ENCODE measurements at regions not wholly inside any gene's neighbourhood (a gene's known extent, or its start where the extent isn't known, plus 50 kb on each side); places are given as distances from the start of the nearest gene placed in this dataset.

DNA sequence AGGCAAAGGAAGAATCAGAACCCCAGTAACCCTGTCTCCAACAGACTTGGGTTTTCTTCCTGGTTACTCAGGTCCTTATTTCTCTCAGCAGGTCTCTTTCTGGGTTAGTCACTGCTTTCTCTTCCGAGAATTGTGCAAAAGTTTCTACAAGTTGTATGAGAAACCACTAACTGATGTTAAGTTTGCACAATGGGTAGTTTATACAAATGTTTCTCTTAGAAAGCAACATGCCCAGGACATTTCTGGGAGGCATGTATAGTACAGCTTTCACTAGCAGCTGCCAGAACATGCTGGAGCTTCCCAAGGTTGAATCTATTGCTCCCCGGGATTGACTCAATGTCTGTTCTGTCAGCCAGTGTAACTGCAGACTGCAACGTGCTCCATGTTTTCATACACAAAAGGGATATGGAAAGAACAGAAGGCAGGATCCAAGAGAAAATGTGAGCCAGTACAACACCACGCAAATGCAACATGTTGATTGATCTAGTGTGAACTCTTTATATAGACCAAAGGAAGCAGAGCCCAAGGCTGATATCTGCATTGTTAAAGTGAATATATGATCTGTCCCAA lies 887.8 kb downstream of the MCTP2 start:
- no peak overlapping the region for H3K4me3 ChIP-seq (ENCODE audit: insufficient read length, low read depth)
- TF ChIP-seq YY1 (IDR thresholded peaks at IDR 0.05; ENCODE audit: insufficient read depth, insufficient read length) = no peak
- no peak for TF ChIP-seq ZNF274 (IDR thresholded peaks at IDR 0.05; ENCODE audit: low read depth, low read length)
- TF ChIP-seq SUZ12 (IDR thresholded peaks at IDR 0.05; ENCODE audit: extremely low read depth, insufficient read depth, insufficient read length) = no peak
- H3K27me3 ChIP-seq (ENCODE audit: insufficient read depth, insufficient read length) = no peaks in the 10 kb centered on the region
- no peaks in the 10 kb centered on the region for H3K36me3 ChIP-seq (ENCODE audit: insufficient read depth, insufficient read length, low read length)
- H3K4me1 ChIP-seq (ENCODE audit: insufficient read depth, insufficient read length) = no peaks in the 10 kb centered on the region
- H3K9me3 ChIP-seq (ENCODE audit: insufficient read depth, low read length) = no peaks in the 10 kb centered on the region
- no peak overlapping the region for H3K9ac ChIP-seq (ENCODE audit: insufficient read length, low read depth)
- DNase-seq (ENCODE audit: low read depth, low spot score) = no peak

- no peak for TF ChIP-seq ZNF274 (IDR thresholded peaks at IDR 0.05; ENCODE audit: low read depth, low read length)
- no peak for TF ChIP-seq SUZ12 (IDR thresholded peaks at IDR 0.05; ENCODE audit: extremely low read depth, insufficient read depth, insufficient read length)
- no peak for TF ChIP-seq YY1 (IDR thresholded peaks at IDR 0.05; ENCODE audit: insufficient read depth, insufficient read length)
- no peak for DNase-seq (ENCODE audit: low read depth, low spot score)
- no peaks in the 10 kb centered on the region for H3K27me3 ChIP-seq (ENCODE audit: insufficient read depth, insufficient read length)
These were observed 889.2 kb downstream of the MCTP2 start for GRCh38 chr15:95120595-95120994.

DNA sequence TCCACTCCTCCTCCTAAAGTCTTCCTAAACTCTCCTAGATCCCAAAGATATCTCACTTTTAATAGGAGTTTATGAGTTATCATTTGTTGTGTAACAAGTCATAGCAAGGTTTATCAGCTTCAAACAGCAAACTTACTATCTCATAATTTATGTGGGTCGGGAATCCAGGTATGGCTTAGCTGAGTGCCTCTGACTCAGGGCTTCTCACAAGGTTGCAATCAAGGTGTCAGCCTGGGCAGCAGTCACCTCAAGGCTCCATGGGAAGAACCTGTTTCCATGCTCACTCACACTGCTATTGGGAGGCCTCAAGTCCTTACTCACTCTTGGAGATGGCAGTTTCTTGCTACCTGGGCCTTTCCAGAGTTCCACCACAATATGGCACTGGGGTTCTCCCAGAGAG lies 889.8 kb downstream of the MCTP2 start:
- no peak for DNase-seq (ENCODE audit: low read depth, low spot score)
- Histone ChIP-seq H3K4me1 (ENCODE audit: insufficient read depth, insufficient read length) (no peaks in the 10 kb centered on the region), H3K4me3 (ENCODE audit: insufficient read length, low read depth) (no peak overlapping the region), H3K9me3 (ENCODE audit: insufficient read depth, low read length) (no peaks in the 10 kb centered on the region), H3K9ac (ENCODE audit: insufficient read length, low read depth) (no peak overlapping the region), H3K36me3 (ENCODE audit: insufficient read depth, insufficient read length, low read length) (no peaks in the 10 kb centered on the region), H3K27me3 (ENCODE audit: insufficient read depth, insufficient read length) (no peaks in the 10 kb centered on the region)
- TF ChIP-seq SUZ12 (IDR thresholded peaks at IDR 0.05; ENCODE audit: extremely low read depth, insufficient read depth, insufficient read length) (no peak), ZNF274 (IDR thresholded peaks at IDR 0.05; ENCODE audit: low read depth, low read length) (no peak), YY1 (IDR thresholded peaks at IDR 0.05; ENCODE audit: insufficient read depth, insufficient read length) (no peak)

More at GRCh38 chr15:95120595-95120994, 889.2 kb downstream of the MCTP2 start:
- no peak overlapping the region for H3K9ac ChIP-seq (ENCODE audit: insufficient read length, low read depth)
- H3K4me1 ChIP-seq (ENCODE audit: insufficient read depth, insufficient read length) = no peaks in the 10 kb centered on the region
- no peaks in the 10 kb centered on the region for H3K9me3 ChIP-seq (ENCODE audit: insufficient read depth, low read length)
- H3K36me3 ChIP-seq (ENCODE audit: insufficient read depth, insufficient read length, low read length) = no peaks in the 10 kb centered on the region
- no peak overlapping the region for H3K4me3 ChIP-seq (ENCODE audit: insufficient read length, low read depth)

- Histone ChIP-seq H3K9me3 (ENCODE audit: insufficient read depth, low read length) (no peaks in the 10 kb centered on the region), H3K27me3 (ENCODE audit: insufficient read depth, insufficient read length) (no peaks in the 10 kb centered on the region), H3K4me3 (ENCODE audit: insufficient read length, low read depth) (no peak overlapping the region), H3K36me3 (ENCODE audit: insufficient read depth, insufficient read length, low read length) (no peaks in the 10 kb centered on the region), H3K4me1 (ENCODE audit: insufficient read depth, insufficient read length) (peaks cover 2% of the 10 kb centered on the region), H3K9ac (ENCODE audit: insufficient read length, low read depth) (no peak overlapping the region)
- TF ChIP-seq SUZ12 (IDR thresholded peaks at IDR 0.05; ENCODE audit: extremely low read depth, insufficient read depth, insufficient read length) (no peak), ZNF274 (IDR thresholded peaks at IDR 0.05; ENCODE audit: low read depth, low read length) (no peak), YY1 (IDR thresholded peaks at IDR 0.05; ENCODE audit: insufficient read depth, insufficient read length) (no peak)
- no peak for DNase-seq (ENCODE audit: low read depth, low spot score)
These were observed 894.4 kb downstream of the MCTP2 start for GRCh38 chr15:95125803-95126202.

DNA sequence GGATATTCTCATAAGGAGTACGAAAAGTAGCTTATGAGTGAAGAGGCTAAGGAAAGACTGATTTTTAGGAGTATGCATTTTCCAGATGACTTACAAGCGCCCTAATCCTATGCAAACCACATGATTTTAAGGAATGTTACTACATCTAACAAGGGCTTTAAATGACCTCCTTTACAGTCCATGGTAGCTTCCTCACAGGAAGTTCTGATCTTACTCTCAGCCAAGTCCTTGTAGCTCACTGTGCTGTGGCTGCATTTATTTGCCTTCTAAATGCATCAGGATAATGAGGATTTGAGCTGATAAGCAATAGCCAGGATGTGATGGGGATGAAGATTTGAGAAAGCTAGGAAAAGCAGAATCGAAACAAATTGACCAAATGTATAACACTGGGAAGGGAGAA lies 896.0 kb downstream of the MCTP2 start:
- Histone ChIP-seq H3K4me1 (ENCODE audit: insufficient read depth, insufficient read length) (peaks cover 2% of the 10 kb centered on the region), H3K36me3 (ENCODE audit: insufficient read depth, insufficient read length, low read length) (no peaks in the 10 kb centered on the region), H3K4me3 (ENCODE audit: insufficient read length, low read depth) (no peak overlapping the region), H3K9ac (ENCODE audit: insufficient read length, low read depth) (no peak overlapping the region), H3K9me3 (ENCODE audit: insufficient read depth, low read length) (no peaks in the 10 kb centered on the region), H3K27me3 (ENCODE audit: insufficient read depth, insufficient read length) (no peaks in the 10 kb centered on the region)
- no peak for DNase-seq (ENCODE audit: low read depth, low spot score)
- no peak for TF ChIP-seq YY1 (IDR thresholded peaks at IDR 0.05; ENCODE audit: insufficient read depth, insufficient read length)
- no peak for TF ChIP-seq ZNF274 (IDR thresholded peaks at IDR 0.05; ENCODE audit: low read depth, low read length)
- TF ChIP-seq SUZ12 (IDR thresholded peaks at IDR 0.05; ENCODE audit: extremely low read depth, insufficient read depth, insufficient read length) = no peak

GRCh38 chr15:95129574-95129973 lies 898.2 kb downstream of the MCTP2 start:
- no peaks in the 10 kb centered on the region for H3K27me3 ChIP-seq (ENCODE audit: insufficient read depth, insufficient read length)
- no peak overlapping the region for H3K4me3 ChIP-seq (ENCODE audit: insufficient read length, low read depth)
- TF ChIP-seq ZNF274 (IDR thresholded peaks at IDR 0.05; ENCODE audit: low read depth, low read length) (no peak), SUZ12 (IDR thresholded peaks at IDR 0.05; ENCODE audit: extremely low read depth, insufficient read depth, insufficient read length) (no peak), YY1 (IDR thresholded peaks at IDR 0.05; ENCODE audit: insufficient read depth, insufficient read length) (no peak)
- H3K9ac ChIP-seq (ENCODE audit: insufficient read length, low read depth) = no peak overlapping the region
- H3K9me3 ChIP-seq (ENCODE audit: insufficient read depth, low read length) = no peaks in the 10 kb centered on the region
- no peak for DNase-seq (ENCODE audit: low read depth, low spot score)
- peaks cover 2% of the 10 kb centered on the region for H3K4me1 ChIP-seq (ENCODE audit: insufficient read depth, insufficient read length)
- no peaks in the 10 kb centered on the region for H3K36me3 ChIP-seq (ENCODE audit: insufficient read depth, insufficient read length, low read length)

DNA sequence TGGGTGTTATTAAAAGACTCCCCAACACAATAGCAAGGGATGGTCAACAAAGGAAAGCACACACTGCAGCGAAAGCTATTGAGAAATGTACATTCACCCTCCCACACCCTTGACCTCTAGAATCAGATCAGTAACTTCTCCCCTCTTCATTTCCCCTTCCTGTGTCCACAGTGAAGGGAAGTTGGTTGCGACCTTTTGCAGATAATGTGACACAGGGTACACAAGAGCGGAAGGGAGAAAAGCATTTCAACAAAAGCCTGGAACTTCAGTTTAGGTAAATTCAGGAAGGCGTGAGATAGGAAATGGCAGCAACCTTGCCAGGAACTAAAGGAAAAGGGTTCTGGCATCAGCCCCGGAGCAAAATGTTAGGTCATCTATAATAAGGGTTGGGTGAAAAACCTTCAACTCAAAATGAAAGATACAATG lies 899.8 kb downstream of the MCTP2 start:
- Histone ChIP-seq H3K4me3 (ENCODE audit: insufficient read length, low read depth) (no peak overlapping the region), H3K36me3 (ENCODE audit: insufficient read depth, insufficient read length, low read length) (no peaks in the 10 kb centered on the region), H3K27me3 (ENCODE audit: insufficient read depth, insufficient read length) (no peaks in the 10 kb centered on the region), H3K9ac (ENCODE audit: insufficient read length, low read depth) (no peak overlapping the region), H3K9me3 (ENCODE audit: insufficient read depth, low read length) (no peaks in the 10 kb centered on the region), H3K4me1 (ENCODE audit: insufficient read depth, insufficient read length) (peaks cover 2% of the 10 kb centered on the region)
- DNase-seq (ENCODE audit: low read depth, low spot score) = no peak
- TF ChIP-seq ZNF274 (IDR thresholded peaks at IDR 0.05; ENCODE audit: low read depth, low read length) (no peak), SUZ12 (IDR thresholded peaks at IDR 0.05; ENCODE audit: extremely low read depth, insufficient read depth, insufficient read length) (no peak), YY1 (IDR thresholded peaks at IDR 0.05; ENCODE audit: insufficient read depth, insufficient read length) (no peak)
